ENCODE measurements at regions not wholly inside any gene's neighbourhood (a gene's known extent, or its start where the extent isn't known, plus 50 kb on each side); places are given as distances from the start of the nearest gene placed in this dataset.
"Not testable (repeated sequence)": the region's sequence is repeated elsewhere in the genome, so short reads cannot be mapped to it uniquely, and the experiment has no call there.

DNA sequence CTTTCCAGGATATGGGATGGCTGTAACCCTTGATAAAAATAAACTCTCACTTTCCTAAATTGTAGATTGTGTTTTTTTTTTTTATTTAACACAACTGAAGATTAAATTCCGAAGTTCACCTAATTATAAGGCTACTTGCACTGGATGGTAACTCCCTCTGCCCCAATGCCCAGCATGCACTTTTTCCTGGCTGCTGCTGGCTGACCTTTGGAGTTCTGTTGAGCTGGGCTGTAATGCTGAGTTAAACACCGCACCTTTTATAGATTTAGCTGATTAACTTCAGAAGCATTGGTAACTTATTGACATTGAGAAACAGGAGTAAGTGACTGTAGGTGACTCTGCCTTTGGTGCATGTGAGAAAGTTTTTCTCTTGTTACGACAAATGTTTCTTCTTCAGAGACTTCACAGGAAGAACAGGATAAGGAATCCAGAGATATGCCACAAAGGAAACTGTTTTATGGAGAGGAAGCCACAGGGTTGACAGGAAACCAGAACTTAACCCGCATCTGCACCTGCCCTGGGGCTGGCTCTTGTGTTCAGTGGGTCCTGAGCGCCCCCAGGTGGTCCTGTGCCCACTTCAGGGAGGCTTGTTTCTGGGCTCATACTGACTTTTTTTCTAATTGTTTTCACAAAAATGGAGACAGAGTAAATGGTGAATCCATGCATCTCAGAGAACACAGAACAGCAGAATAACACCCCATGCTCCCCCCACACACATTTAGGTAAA, 1240.3 kb downstream of the TMEM121 start:
- not testable (repeated sequence) for FAIRE-seq

GRCh38 chr14:106768230-106768629, 1241.8 kb downstream of the TMEM121 start:
- FAIRE-seq = not testable (repeated sequence)

GRCh38 chr14:106768972-106769700, 1242.8 kb downstream of the TMEM121 start:
- not testable (repeated sequence) for FAIRE-seq

- not testable (repeated sequence) for FAIRE-seq
Observed at GRCh38 chr14:106770158-106770672, 1243.8 kb downstream of the TMEM121 start.

DNA sequence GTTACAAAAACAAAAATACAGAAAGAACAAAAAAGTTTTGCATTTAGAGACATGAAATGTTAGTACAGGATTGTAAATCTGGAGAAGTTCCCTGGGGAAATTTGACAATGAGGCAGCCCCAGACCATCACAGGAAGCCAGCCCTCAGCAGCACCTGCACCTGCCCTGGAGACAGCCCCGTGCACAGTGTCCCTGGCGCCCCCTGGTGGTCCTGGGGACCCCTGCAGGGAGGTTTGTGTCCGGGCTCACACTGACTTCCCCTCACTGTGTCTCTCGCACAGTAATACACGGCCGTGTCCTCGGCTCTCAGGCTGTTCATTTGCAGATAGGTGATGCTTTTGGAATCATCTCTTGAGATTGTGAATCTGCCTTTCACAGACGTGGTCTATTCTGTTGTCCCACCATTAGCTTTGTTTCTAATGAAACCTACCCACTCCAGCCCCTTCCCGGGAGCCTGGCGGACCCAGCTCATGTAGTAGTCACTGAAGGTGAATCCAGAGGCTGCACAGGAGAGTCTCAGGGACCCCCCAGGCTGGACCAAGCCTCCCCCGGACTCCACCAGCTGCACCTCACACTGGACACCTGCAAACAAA, 1248.6 kb downstream of the TMEM121 start:
- not testable (repeated sequence) for FAIRE-seq

DNA sequence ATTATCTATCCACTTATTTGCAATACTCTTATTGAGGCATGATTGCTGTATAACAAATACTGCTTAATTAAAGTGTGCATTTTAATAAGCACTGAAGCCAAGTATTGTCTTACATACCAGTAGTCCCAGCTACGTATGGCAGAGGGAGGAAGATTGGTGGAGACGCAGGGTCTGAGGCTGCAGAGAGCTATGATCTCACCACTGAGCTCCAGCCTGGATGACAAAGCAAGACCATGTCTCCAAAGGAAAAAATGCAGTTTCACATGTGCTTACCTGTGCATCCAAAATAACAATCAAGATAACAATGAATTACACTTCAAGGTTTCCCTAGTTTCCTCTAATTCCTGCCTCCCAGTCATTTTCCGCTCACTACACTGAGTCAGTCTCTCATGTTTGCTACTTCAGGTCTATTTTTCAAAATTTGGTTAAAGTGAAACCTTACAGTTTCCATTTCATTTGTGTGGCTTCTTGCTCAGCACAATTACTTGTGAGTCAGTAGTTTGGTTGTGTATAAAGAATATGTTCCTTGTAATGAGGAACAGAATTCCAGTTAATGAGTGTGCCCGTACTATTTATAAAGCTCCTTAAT, 1250.1 kb downstream of the TMEM121 start:
- no peak for FAIRE-seq

DNA sequence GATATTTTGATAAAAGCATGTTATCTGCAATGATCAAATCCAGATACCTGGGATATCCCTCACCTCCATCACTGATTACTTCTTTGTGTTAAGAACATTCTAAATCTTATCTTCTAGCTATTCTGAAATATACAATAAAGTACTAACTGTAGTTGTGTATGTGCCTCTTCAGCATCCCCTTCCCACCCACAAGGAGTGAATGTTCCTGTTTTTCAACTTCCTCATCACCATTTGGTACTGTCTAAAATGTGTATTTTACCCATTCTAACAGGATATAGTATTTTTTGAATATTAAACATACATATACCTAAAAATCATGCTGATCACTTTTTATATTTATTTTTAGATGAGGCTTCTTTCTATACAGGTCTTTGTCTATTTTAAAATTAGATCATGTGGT, 1252.6 kb downstream of the TMEM121 start:
- FAIRE-seq = no peak

- FAIRE-seq = no peak
Observed at GRCh38 chr14:106786697-106787096, 1260.3 kb downstream of the TMEM121 start.

GRCh38 chr14:106787626-106788025, 1261.2 kb downstream of the TMEM121 start:
- FAIRE-seq = no peak

- no peak for FAIRE-seq
Observed at GRCh38 chr14:106788534-106788933, 1262.2 kb downstream of the TMEM121 start.

- no peak for FAIRE-seq
Observed at GRCh38 chr14:106789318-106789717, 1262.9 kb downstream of the TMEM121 start.

DNA sequence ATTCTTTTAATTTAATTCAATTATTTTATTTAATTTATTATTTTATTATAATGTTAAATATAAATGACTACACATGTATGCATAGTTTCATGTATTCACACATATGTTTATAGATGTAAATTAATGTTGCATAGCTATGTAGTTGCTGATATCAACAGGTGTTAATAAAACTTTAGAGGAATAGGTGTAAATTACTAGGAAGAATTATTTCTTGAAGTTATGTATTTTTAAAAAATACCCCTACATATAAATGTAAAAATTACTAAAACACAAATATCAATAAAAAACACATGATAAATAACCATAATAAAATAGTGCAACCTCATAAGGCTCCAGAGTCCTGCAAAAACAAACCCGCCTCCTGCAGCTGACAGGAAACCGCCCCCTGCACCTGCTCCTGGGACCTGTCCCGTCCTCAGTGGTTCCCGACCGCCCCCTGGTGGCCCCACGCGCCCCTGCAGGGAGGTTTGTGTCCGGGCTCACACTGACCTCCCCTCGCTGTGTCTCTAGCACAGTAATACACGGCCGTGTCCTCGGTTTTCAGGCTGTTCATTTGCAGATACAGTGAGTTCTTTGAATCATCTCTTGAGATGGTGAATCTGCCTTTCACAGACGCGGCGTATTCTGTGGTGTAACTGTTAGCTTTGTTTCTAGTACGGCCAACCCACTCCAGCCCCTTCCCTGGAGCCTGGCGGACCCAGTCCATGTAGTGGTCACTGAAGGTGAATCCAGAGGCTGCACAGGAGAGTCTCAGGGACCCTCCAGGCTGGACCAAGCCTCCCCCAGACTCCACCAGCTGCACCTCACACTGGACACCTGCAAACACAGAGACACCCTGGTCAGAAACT, 1264.0 kb downstream of the TMEM121 start:
- FAIRE-seq = peak; percentile 89

DNA sequence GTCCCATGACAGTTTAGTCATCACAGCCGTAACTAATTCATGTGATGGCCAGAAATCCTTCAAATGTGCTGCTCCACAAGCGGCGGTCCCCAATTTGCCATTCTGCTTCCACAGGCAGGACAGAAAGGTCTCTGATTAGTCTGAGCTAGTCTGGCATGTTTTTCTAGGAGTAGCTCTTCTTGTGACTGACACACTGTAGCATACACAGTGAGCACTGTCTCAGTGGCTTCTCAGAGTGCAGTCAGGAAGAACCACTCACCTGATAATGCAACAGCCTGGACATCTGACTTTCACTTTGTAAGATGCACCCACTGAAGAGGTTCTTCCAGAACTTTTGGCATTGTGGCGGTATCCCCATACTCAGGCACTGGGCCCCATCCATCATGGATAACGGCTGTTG, 1266.2 kb downstream of the TMEM121 start:
- no peak for FAIRE-seq

DNA sequence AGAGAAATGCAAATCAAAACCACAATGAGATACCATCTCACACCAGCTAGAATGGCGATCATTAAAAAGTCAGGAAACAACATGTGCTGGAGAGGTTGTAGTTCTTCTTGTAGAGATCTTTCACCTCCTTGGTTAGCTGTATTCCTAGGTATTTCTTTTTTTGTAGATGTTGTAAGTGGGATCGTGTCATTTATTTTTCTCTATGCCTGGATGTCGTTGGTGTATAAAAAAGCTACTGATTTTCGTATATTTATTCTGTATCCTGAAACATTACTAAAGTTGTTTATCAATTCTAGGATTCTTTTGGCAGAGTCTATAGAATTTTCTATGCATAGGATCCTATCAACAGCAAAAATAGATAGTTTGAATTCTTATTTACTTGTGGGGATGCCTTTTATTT, 1271.8 kb downstream of the TMEM121 start:
- not testable (repeated sequence) for FAIRE-seq

DNA sequence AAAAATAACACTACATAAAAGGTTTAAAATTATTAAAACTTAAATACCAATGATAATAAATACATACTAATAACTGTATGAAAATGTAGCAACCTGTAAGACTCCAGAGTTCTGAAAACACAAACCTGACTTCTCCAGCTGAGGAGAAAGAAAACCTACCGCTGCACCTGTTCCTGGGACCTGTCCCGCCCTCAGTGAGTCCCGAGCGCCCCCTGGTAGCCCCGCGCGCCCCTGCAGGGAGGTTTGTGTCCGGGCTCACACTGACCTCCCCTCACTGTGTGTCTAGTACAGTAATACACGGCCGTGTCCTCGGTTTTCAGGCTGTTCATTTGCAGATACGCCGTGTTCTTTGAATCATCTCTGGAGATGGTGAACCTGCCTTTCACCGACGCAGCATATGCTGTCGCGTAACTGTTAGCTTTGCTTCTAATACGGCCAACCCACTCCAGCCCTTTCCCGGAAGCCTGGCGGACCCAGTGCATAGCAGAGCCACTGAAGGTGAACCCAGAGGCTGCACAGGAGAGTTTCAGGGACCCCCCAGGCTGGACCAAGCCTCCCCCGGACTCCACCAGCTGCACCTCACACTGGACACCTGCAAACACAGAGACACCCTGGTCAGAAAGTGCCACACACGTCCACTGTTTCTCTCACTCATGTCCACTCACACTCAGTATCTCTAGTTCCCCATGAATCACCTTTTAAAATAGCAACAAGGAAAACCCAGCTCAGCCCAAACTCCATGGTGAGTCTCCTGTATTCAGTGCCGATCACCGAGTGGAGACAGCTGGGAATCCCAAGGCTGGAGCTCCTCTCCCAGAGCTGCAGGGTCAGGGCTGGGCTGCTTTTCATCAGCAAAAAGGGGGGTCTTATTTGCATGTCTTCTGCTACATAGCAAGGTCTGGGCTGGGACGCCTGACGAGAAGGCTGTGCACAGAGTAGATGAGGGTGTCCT, 1276.3 kb downstream of the TMEM121 start:
- FAIRE-seq = no peak

DNA sequence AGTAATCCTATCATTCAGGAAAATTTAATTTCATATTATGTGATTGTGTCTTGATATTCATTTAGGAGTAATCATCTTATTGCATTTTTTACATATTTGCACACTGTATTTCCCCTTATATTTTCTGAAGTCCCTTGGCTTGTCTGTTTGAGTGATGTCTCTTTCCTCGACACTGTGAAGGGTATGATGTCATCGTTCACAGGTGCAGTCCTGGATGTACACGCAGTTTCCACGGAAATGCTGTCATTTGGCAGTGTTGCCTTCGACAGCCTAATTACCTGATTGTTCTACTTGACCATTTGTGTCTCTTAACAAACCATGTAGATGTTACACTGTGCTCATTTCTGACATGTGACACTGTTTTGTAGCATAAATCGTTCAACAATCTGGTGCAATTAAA, 1277.0 kb downstream of the TMEM121 start:
- no peak for FAIRE-seq

DNA sequence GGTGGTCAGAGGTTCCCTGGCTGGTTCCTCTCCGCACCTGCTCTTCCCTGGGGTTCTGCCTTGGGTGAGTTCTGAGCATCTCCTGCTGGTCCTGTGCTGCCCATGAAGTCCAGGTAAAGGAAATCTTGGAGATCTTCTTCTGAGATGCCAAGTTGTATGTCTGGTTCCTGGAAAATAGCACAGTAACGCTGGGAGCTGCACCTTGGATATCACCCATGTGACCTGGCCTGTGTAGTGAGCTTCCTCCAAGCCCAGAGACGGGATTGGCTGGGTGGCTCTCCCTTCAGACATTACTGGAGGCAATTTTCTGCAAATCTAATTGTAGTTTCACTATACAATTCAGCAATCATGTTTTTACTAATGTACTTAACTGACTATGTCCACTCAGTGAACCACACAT, 1281.1 kb downstream of the TMEM121 start:
- FAIRE-seq = no peak

- FAIRE-seq = no peak
Observed at GRCh38 chr14:106808458-106808857, 1282.1 kb downstream of the TMEM121 start.

DNA sequence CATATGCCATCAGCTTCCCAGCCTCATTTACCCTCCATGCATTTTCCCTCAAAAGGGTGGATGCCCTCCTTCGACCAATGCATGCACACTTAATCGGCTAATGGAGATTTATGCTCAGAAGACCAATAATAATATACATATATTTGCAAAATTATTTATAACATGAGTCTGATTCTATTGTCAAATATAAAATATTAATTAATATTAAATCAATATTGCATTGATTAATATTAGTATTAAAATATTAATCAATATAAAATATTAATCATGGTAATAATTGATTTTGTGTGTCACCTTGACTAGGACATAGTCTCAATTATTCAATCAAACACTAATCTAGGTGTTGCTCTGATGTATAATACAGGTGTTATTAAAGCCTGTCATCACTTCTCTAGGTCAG, 1282.5 kb downstream of the TMEM121 start:
- peak; percentile 21 for FAIRE-seq

DNA sequence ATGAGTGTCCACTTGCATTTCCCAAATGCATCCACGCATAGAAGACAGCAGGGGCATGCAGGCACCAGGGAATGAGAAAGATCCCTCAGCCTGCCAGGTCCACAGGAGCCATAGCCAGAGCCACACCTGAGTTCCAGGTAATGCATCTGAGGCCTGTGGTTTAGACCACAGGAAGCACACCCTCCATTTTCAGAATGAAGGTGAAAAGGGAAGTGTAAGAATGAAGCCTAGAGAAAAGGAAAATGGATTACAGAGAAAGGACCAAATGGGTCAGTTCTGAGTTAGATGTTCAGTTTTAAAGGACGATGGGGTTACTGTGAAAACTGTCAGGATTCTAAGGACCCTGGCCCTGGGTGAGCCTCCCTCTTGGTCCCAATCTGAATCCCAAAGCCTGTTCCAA, 1283.2 kb downstream of the TMEM121 start:
- no peak for FAIRE-seq

DNA sequence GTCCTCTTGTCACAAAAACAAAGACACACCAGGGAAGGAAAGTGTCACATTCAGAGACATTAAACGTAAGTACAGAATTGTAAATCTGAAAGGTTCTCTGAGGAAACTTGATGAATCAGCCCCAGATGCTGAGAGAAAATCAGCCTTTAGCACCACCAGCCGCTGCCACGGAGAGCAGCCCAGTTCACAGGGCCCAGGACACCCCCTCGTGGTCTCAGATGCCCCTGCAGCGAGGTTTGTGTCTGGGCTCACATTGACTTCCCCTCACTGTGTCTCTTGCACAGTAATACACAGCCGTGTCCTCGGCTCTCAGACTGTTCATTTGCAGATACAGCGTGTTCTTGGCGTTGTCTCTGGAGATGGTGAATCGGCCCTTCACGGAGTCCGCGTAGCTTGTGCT, 1283.8 kb downstream of the TMEM121 start:
- FAIRE-seq = not testable (repeated sequence)

All from A204.1 (cell line).